ENCODE measurements at regions not wholly inside any gene's neighbourhood (a gene's known extent, or its start where the extent isn't known, plus 50 kb on each side); places are given as distances from the start of the nearest gene placed in this dataset.

- TF ChIP-seq CTCF (IDR thresholded peaks at IDR 0.05) (no peak), POLR2A (IDR thresholded peaks at IDR 0.05) (no peak)
These were observed 1329.5 kb upstream of the CDH8 start for GRCh38 chr16:63365649-63366304.

Data from thyroid gland (tissue), 4 donors.